GM21447 (cell line): ENCODE measurements at regions not wholly inside any gene's neighbourhood (a gene's known extent, or its start where the extent isn't known, plus 50 kb on each side); places are given as distances from the start of the nearest gene placed in this dataset.

Experiments
- ATAC-seq: cut with Tn5 transposase; IDR thresholded peaks from one replicate; pipeline ENCODE4 v1.9.1; 2021; ENCODE audit not compliant: unreplicated experiment

GRCh38 chr9:88326936-88327335, 61.3 kb upstream of the SPIN1 start:
- ATAC-seq = no peak

DNA sequence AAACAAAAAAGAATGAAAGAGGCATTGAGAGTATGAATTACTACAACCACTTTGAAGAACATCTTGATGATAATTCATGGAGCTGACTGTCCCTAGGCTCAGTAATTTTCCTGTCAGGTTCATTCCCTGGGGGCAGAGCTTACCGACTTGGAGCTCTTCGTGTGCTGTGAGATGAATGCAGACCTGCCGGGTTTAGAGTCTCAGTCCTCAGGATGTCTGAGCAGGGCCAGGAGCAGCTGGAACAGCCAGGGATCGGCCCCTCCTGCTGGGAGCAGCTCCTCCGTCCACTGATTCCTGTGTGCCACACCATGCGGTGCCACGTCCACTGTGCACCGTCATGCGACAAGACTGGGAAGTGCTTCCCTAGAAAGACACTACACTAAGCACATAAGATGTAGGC, 62.2 kb upstream of the SPIN1 start:
- no peak for ATAC-seq

DNA sequence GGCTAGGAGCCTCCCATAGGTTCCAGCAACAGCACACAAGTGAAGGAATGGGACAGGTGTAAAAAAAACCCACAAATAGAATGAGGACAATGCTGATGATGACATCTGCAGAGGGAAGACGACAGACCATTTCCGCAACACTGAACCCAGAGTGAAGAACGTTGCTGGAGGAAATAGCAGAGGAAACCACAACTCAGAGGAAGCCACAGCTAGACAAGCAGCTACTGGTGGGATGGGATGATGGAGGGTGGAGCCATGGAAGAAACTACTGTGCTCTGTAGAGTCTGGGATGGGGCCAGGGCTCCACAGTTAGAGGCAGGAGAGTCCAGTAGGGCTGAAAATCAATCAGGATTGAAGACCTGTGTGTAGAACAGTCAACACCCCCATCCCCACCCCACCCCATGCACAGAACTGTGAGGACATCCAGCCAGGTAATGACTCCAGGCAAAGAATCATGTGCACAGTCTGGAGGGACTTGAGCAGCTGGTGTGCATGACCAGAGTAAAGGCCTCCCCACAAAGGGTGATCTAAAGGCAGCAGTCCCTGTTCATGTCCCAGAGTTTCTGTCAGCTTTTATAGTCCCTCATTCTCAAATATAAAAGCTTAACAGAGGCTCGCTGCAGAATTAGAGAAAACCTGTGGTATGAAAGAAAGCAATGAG, 65.2 kb upstream of the SPIN1 start:
- ATAC-seq = peak; percentile 79

GRCh38 chr9:88321764-88322163, 66.5 kb upstream of the SPIN1 start:
- no peak for ATAC-seq

GRCh38 chr9:88320748-88321415, 67.4 kb upstream of the SPIN1 start:
- no peak for ATAC-seq

DNA sequence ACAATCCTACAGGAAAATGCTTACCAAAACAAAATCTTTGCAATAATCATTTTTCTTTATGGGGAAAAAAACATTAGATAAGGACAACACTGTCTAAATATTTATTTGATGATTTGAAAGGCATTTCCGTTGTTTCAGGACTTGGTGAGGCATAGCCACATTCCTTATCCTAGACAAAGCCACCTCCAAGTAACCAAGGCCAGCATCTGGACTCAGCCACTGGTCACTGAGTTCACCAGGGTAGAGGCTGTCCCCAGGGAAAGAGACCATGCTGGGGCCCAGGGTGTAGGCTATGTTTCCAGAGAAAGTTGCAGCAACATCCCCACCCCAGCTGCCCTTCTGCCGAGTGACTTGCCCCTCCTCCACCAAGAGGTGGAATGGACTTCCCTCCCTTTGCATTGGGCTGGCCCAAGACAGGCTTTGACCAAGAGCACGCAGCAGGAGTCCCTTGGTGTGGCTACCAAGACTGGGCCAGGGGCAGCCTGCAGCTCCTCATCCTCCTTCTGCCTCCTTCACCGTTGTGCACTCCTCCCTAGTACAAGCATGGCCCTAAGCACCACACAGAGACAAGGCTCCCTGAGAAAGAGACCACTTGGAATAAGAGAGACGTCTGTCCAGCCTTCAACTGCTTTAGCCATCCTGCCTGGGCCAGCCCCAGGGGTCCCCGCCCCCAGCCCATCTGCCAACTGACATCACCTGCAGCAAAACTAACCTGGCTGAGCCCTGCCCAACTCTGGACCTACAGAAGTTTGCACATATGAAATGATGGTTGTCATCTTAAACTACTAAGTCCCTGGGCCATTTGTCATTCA, 68.1 kb upstream of the SPIN1 start:
- ATAC-seq = no peak

GRCh38 chr9:88313364-88314220, 74.7 kb upstream of the SPIN1 start:
- ATAC-seq = no peak

- no peak for ATAC-seq
Observed at GRCh38 chr9:88312517-88313103, 75.6 kb upstream of the SPIN1 start.

GRCh38 chr9:88312045-88312444, 76.2 kb upstream of the SPIN1 start:
- ATAC-seq = no peak

GRCh38 chr9:88310310-88310980, 77.8 kb upstream of the SPIN1 start:
- no peak for ATAC-seq

- no peak for ATAC-seq
Observed at GRCh38 chr9:88308831-88309560, 79.2 kb upstream of the SPIN1 start.

DNA sequence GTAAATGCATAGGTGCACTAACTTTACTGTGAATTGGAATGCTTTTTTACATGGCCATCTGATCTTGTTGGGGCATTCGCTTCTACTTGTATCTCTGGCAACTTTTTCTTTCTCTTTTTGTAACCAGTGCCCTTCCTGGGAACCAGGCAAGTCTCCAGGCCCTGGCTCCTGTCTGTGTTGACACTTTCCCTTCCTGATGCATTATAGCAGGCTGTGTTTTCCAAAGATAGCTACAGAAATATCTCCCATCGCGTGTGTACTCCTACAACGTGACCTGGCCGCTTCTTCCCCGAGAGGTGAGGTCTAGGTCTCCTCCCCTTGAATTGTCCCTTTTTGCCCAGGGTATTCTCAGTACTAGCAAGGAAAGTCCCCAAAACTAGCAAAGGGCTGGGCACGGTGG, 81.1 kb upstream of the SPIN1 start:
- no peak for ATAC-seq

- ATAC-seq = peak; percentile 94
Observed at GRCh38 chr9:88303721-88304451, 84.4 kb upstream of the SPIN1 start.

DNA sequence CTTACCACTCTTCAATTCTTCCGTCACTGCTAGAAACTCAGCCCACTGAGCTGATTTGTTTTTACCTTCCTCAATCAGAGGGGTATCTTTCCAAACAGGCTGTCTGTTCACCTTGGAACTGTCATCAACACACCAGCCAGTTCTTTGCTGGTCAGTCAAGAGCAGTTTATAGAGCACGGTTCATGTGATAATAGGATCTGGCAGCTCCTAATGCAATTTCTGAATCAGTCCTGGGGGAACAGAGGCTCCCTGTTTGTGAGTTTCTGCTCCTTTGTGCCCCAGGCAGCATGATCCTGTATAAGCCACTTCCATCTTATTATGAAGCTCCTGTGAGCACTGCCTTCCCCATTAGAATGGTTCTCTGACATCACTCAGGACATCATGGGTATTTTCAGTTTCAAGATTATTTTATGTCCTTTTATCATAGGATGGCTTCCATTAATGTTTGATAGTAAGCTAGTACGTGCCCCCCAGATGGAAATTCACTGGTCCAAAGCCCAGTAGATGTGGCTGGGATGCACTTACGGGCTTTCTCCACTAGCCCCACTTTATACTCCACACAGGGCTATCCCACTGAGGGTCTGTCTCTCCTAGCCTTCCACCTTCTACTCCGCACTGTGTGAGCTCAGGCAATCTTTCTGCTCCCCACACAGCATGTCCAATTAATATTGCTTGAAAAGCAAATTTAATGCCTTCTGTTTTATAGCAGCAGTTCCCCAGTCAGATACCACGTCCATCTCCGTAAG, 85.5 kb upstream of the SPIN1 start:
- no peak for ATAC-seq

DNA sequence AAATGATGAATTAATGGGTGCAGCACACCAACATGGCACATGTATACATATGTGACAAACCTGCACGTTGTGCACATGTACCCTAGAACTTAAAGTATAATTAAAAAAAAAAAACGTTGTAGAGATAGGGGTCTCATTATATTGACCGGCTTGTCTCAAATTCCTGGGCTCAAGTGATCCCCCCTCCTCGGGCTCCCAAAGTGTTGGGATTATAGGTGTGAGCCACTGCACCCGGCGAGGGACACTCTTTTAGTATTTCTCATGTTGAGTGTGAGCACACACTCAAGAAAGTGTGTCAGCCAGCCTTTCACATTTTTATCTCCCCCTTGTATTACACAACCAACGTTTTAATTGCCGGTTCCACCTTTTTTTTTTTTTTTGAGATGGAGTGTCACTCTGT, 87.7 kb upstream of the SPIN1 start:
- ATAC-seq = no peak

- no peak for ATAC-seq
Observed at GRCh38 chr9:88291856-88292255, 96.4 kb upstream of the SPIN1 start.

DNA sequence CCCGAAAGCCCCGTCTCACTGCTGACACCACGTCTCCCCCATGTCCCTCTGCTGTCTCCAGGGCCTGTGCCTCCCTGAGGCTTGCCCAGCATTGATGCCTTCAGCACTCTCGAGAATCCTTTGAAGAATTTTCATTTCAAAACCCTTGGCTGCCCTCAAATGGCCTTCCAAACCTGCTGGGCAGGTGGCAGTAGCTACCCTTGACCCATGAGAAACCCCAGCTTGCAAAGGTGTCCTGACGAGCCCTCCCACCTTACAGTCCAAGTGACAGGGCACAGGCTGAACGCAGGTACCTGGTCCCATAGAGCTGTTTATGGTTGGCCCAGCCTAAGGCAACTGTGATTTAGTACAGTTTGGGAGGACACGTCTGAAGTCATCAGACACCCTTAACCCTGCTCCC, 97.2 kb upstream of the SPIN1 start:
- no peak for ATAC-seq

- ATAC-seq = no peak
Observed at GRCh38 chr9:88289532-88289931, 98.7 kb upstream of the SPIN1 start.
